SK-N-SH (cell line): ENCODE measurements at regions not wholly inside any gene's neighbourhood (a gene's known extent, or its start where the extent isn't known, plus 50 kb on each side); places are given as distances from the start of the nearest gene placed in this dataset.

Source experiments
- CTCF ChIA-PET: fragments of 300-600, 350-600 bp; formaldehyde crosslinking; extraction: SDS; loops from one replicate; lab custom pipeline; 2021; lab: Yijun Ruan, JAX
- POLR2A ChIA-PET: fragments of 350-600 bp; sonication (Branson Sonifier 250); formaldehyde crosslinking; extraction: SDS; loops from one replicate; lab custom pipeline; 2020; ENCODE audit warnings: antibody characterized with exemption, inconsistent platforms; lab: Yijun Ruan, JAX
- DNase-seq: peaks from one replicate; pipeline ENCODE4 v3.0.0; 2012
- H2AFZ ChIP-seq: fragments of 200-600 bp; sonication (generic); 2 replicates; pipeline ENCODE4 v1.8.1; 2016; ENCODE audit warnings: antibody characterized with exemption, mild to moderate bottlenecking, low read depth
- H3F3A ChIP-seq: fragments of 200-600 bp; sonication (generic); replicated peaks from 2 replicates; pipeline ENCODE3; 2016; ENCODE audit warnings: antibody characterized with exemption, mild to moderate bottlenecking; ENCODE audit not compliant: insufficient read depth
- H3K27ac ChIP-seq, 2 experiments: fragments of 200-500 bp in 1 of 2; fragments of 200-600 bp in 1 of 2; sonication (Bioruptor generic) in 1 of 2; sonication (generic), shearing (Covaris generic) in 1 of 2; 2 replicates each; pipeline versions ENCODE4 v1.5.1 to v1.6.1; 2014 to 2016; ENCODE audit warnings: low read depth in 2 of 2, inconsistent platforms in 1 of 2, low read length in 1 of 2, mild to moderate bottlenecking in 1 of 2, mixed read lengths in 1 of 2
- H3K27me3 ChIP-seq: fragments of 200-600 bp; sonication (generic), shearing (Covaris generic); 2 replicates; pipeline ENCODE4 v1.6.1; 2016; ENCODE audit warnings: mixed run types; ENCODE audit not compliant: insufficient read depth
- H3K36me3 ChIP-seq, 2 experiments: fragments of 200-500 bp in 1 of 2; fragments of 200-600 bp in 1 of 2; sonication (Bioruptor generic) in 1 of 2; sonication (generic) in 1 of 2; replicated peaks in 1 of 2; 2 replicates each; pipeline versions ENCODE3 to v1.5.1; 2014 to 2016; ENCODE audit warnings: low read length in 1 of 2, mild to moderate bottlenecking in 1 of 2; ENCODE audit not compliant: insufficient read depth in 2 of 2, control insufficient read depth in 1 of 2
- H3K4me1 ChIP-seq, 2 experiments: fragments of 200-500 bp in 1 of 2; fragments of 200-600 bp in 1 of 2; sonication (Bioruptor generic) in 1 of 2; sonication (generic), shearing (Covaris generic) in 1 of 2; 2 replicates each; pipeline versions ENCODE4 v1.5.1 to v1.6.1; 2014 to 2016; ENCODE audit warnings: low read depth in 1 of 2, low read length in 1 of 2, mixed run types in 1 of 2; ENCODE audit not compliant: insufficient read depth in 2 of 2, control insufficient read depth in 1 of 2
- H3K4me2 ChIP-seq: fragments of 200-600 bp; sonication (generic), shearing (Covaris generic); 2 replicates; pipeline ENCODE4 v1.6.1; 2017; ENCODE audit warnings: mixed run types
- H3K4me3 ChIP-seq, 2 experiments: fragments of 200-500 bp in 1 of 2; fragments of 200-600 bp in 1 of 2; sonication (Bioruptor generic) in 1 of 2; sonication (generic), shearing (Covaris generic) in 1 of 2; 2 replicates each; pipeline versions ENCODE4 v1.5.1 to v1.8.1; 2014 to 2016; ENCODE audit warnings: low read depth in 2 of 2, inconsistent platforms in 1 of 2, low read length in 1 of 2, mild to moderate bottlenecking in 1 of 2, mixed read lengths in 1 of 2, moderate library complexity in 1 of 2
- H3K79me2 ChIP-seq: fragments of 200-600 bp; sonication (generic); 2 replicates; pipeline ENCODE4 v1.8.1; 2017; ENCODE audit warnings: mild to moderate bottlenecking; ENCODE audit not compliant: insufficient read depth
- H3K9ac ChIP-seq: fragments of 200-600 bp; sonication (generic); 2 replicates; pipeline ENCODE4 v1.6.1; 2017; ENCODE audit warnings: mixed run types
- H3K9me2 ChIP-seq: fragments of 200-600 bp; sonication (generic); 2 replicates; pipeline ENCODE4 v1.6.1; 2017; ENCODE audit warnings: mixed run types
- H3K9me3 ChIP-seq: fragments of 200-600 bp; sonication (generic); 2 replicates; pipeline ENCODE4 v1.6.1; 2017; ENCODE audit warnings: mixed run types, mild to moderate bottlenecking, moderate library complexity
- H4K20me1 ChIP-seq: fragments of 200-600 bp; sonication (generic); 2 replicates; pipeline ENCODE4 v1.6.1; 2017; ENCODE audit warnings: mild to moderate bottlenecking, mixed run types; ENCODE audit not compliant: insufficient read depth
- CHD2 ChIP-seq: fragments of 150-350 bp; IDR thresholded peaks from 2 replicates; pipeline ENCODE4 v1.6.1; 2018; ENCODE audit warnings: low read length; ENCODE audit not compliant: partially characterized antibody
- EZH2phosphoT487 ChIP-seq: fragments of 200-600 bp; sonication (generic); IDR thresholded peaks from 2 replicates; pipeline ENCODE4 v1.6.1; 2017; ENCODE audit warnings: low read depth, mixed run types, mild to moderate bottlenecking, antibody characterized with exemption, moderate library complexity, borderline replicate concordance
- FOXJ3 ChIP-seq: sonication (generic); formaldehyde crosslinking; IDR thresholded peaks from 2 replicates; pipeline ENCODE4 v1.5.1; 2020; ENCODE audit warnings: mild to moderate bottlenecking, missing genetic modification reagents
- GABPA ChIP-seq: IDR thresholded peaks from 2 replicates; pipeline ENCODE4 v1.4.0; 2012; ENCODE audit warnings: low read depth, mild to moderate bottlenecking
- GATA2 ChIP-seq: sonication (generic); formaldehyde crosslinking; IDR thresholded peaks from 2 replicates; pipeline ENCODE4 v1.5.0; 2020; ENCODE audit warnings: mild to moderate bottlenecking, missing genetic modification reagents
- MEF2A ChIP-seq: IDR thresholded peaks from 2 replicates; pipeline ENCODE4 v1.4.0; 2012; ENCODE audit warnings: low read depth, borderline replicate concordance
- MXI1 ChIP-seq: IDR thresholded peaks from 2 replicates; pipeline ENCODE4 v1.6.1; 2012; ENCODE audit warnings: mild to moderate bottlenecking, low read depth, low read length, improper control_type of control experiment
- RFX5 ChIP-seq: IDR thresholded peaks from 2 replicates; pipeline ENCODE4 v1.6.1; 2012; ENCODE audit warnings: mild to moderate bottlenecking, improper control_type of control experiment, low read length
- RXRA ChIP-seq: IDR thresholded peaks from 2 replicates; pipeline ENCODE4 v1.4.0; 2012; ENCODE audit warnings: low read depth, mild to moderate bottlenecking, borderline replicate concordance
- SMC3 ChIP-seq: IDR thresholded peaks from 2 replicates; pipeline ENCODE4 v1.6.1; 2012; ENCODE audit warnings: low read depth, low read length, improper control_type of control experiment
- TAF1 ChIP-seq: IDR thresholded peaks from 2 replicates; pipeline ENCODE4 v1.6.1; 2012; ENCODE audit warnings: low read depth, mild to moderate bottlenecking, low read length, moderate library complexity, borderline replicate concordance
- TEAD4 ChIP-seq: IDR thresholded peaks from 2 replicates; pipeline ENCODE4 v1.4.0; 2012; ENCODE audit warnings: mild to moderate bottlenecking, borderline replicate concordance; ENCODE audit not compliant: insufficient read depth
- whole genome bisulfite sequencing: methylation state at CpG from one replicate; pipeline ENCODE4 v1.1.6; 2017; ENCODE audit warnings: low lambda C conversion rate; 5-methylcytosine and 5-hydroxymethylcytosine counted together
- TF ChIP-seq, protein P1 (sequence below): IDR thresholded peaks from 2 replicates; pipeline ENCODE4 v1.4.0; 2012; ENCODE audit warnings: low read depth
- TF ChIP-seq, protein P2 (sequence below): IDR thresholded peaks from 2 replicates; pipeline ENCODE4 v1.6.1; 2012; ENCODE audit warnings: mild to moderate bottlenecking, low read depth, low read length, moderate library complexity
- TF ChIP-seq, protein P3 (sequence below): IDR thresholded peaks from 2 replicates; pipeline ENCODE4; 2012
- TF ChIP-seq, protein P4 (sequence below): fragments of 150-350 bp; IDR thresholded peaks from 2 replicates; pipeline ENCODE4 v1.6.1; 2016; ENCODE audit warnings: mild to moderate bottlenecking, low read depth, low read length
- TF ChIP-seq, protein P5 (sequence below): IDR thresholded peaks from 2 replicates; pipeline ENCODE4 v1.4.0; 2012; ENCODE audit warnings: low read depth, borderline replicate concordance
- TF ChIP-seq, protein P6 (sequence below): IDR thresholded peaks from 2 replicates; pipeline ENCODE4 v1.4.0; 2012; ENCODE audit warnings: low read depth, borderline replicate concordance

DNA sequence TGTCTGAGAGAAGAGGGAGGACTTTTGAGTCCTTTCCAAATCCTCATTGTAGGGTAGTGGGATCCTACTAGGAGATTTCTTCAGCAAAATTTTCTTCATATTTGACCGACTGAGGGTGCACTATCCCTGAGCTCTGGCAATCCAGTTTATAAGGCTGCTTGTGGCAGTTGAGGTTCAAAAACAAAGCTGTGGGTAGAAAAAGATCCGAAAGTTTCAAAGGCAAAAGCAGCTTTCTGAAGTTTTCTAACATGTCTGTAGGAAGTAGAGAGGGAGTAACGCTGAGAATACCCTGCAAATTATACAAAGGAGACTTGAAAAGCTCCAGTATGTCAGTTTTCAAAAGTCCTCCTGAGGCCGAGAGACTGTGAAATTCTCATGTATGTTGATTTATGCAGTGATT lies 1039.3 kb upstream of the PIK3C3 start:
- CTCF ChIA-PET: interaction anchor here (1.1 to 1.2 kb wide), 2 partner anchors 10 to 11 kb away, joined by 3 to 4 read pairs; no protein-coding TSS in a partner anchor
- H3K27ac ChIP-seq: no peak overlapping the region
- WGBS: 95% methylated on average over 4 of the region's 4 CpGs
- H3K4me1 ChIP-seq: no peaks in the 10 kb centered on the region
- TF ChIP-seq, protein P1, sequence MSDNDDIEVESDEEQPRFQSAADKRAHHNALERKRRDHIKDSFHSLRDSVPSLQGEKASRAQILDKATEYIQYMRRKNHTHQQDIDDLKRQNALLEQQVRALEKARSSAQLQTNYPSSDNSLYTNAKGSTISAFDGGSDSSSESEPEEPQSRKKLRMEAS: no peak
- TF ChIP-seq EZH2phosphoT487 (no peak), MXI1 (no peak), GABPA (no peak), TAF1 (no peak), FOXJ3 (CRISPR knock-in tag) (no peak), RFX5 (no peak), RXRA (no peak), GATA2 (CRISPR knock-in tag) (no peak), CHD2 (no peak), MEF2A (no peak), TEAD4 (no peak), SMC3 (no peak)
- TF ChIP-seq, protein P2, sequence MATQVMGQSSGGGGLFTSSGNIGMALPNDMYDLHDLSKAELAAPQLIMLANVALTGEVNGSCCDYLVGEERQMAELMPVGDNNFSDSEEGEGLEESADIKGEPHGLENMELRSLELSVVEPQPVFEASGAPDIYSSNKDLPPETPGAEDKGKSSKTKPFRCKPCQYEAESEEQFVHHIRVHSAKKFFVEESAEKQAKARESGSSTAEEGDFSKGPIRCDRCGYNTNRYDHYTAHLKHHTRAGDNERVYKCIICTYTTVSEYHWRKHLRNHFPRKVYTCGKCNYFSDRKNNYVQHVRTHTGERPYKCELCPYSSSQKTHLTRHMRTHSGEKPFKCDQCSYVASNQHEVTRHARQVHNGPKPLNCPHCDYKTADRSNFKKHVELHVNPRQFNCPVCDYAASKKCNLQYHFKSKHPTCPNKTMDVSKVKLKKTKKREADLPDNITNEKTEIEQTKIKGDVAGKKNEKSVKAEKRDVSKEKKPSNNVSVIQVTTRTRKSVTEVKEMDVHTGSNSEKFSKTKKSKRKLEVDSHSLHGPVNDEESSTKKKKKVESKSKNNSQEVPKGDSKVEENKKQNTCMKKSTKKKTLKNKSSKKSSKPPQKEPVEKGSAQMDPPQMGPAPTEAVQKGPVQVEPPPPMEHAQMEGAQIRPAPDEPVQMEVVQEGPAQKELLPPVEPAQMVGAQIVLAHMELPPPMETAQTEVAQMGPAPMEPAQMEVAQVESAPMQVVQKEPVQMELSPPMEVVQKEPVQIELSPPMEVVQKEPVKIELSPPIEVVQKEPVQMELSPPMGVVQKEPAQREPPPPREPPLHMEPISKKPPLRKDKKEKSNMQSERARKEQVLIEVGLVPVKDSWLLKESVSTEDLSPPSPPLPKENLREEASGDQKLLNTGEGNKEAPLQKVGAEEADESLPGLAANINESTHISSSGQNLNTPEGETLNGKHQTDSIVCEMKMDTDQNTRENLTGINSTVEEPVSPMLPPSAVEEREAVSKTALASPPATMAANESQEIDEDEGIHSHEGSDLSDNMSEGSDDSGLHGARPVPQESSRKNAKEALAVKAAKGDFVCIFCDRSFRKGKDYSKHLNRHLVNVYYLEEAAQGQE: no peak
- TF ChIP-seq, protein P3, sequence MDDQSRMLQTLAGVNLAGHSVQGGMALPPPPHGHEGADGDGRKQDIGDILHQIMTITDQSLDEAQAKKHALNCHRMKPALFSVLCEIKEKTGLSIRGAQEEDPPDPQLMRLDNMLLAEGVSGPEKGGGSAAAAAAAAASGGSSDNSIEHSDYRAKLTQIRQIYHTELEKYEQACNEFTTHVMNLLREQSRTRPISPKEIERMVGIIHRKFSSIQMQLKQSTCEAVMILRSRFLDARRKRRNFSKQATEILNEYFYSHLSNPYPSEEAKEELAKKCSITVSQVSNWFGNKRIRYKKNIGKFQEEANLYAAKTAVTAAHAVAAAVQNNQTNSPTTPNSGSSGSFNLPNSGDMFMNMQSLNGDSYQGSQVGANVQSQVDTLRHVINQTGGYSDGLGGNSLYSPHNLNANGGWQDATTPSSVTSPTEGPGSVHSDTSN: no peak
- TF ChIP-seq, protein P4, sequence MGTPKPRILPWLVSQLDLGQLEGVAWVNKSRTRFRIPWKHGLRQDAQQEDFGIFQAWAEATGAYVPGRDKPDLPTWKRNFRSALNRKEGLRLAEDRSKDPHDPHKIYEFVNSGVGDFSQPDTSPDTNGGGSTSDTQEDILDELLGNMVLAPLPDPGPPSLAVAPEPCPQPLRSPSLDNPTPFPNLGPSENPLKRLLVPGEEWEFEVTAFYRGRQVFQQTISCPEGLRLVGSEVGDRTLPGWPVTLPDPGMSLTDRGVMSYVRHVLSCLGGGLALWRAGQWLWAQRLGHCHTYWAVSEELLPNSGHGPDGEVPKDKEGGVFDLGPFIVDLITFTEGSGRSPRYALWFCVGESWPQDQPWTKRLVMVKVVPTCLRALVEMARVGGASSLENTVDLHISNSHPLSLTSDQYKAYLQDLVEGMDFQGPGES: no peak
- TF ChIP-seq, protein P5, sequence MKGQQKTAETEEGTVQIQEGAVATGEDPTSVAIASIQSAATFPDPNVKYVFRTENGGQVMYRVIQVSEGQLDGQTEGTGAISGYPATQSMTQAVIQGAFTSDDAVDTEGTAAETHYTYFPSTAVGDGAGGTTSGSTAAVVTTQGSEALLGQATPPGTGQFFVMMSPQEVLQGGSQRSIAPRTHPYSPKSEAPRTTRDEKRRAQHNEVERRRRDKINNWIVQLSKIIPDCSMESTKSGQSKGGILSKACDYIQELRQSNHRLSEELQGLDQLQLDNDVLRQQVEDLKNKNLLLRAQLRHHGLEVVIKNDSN: no peak
- TF ChIP-seq, protein P6, sequence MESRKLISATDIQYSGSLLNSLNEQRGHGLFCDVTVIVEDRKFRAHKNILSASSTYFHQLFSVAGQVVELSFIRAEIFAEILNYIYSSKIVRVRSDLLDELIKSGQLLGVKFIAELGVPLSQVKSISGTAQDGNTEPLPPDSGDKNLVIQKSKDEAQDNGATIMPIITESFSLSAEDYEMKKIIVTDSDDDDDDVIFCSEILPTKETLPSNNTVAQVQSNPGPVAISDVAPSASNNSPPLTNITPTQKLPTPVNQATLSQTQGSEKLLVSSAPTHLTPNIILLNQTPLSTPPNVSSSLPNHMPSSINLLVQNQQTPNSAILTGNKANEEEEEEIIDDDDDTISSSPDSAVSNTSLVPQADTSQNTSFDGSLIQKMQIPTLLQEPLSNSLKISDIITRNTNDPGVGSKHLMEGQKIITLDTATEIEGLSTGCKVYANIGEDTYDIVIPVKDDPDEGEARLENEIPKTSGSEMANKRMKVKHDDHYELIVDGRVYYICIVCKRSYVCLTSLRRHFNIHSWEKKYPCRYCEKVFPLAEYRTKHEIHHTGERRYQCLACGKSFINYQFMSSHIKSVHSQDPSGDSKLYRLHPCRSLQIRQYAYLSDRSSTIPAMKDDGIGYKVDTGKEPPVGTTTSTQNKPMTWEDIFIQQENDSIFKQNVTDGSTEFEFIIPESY: no peak
- H3K9me2 ChIP-seq: no peaks in the 10 kb centered on the region
- H3K9me3 ChIP-seq: no peaks in the 10 kb centered on the region
- H3K9ac ChIP-seq: no peak overlapping the region
- POLR2A ChIA-PET: no interaction called here
- DNase-seq: no peak
- no peaks in the 10 kb centered on the region for H3K79me2 ChIP-seq
- H3K27me3 ChIP-seq: no peaks in the 10 kb centered on the region
- no peak overlapping the region for H3K4me3 ChIP-seq
- no peak overlapping the region for H3K4me2 ChIP-seq
- peaks cover 9% of the 10 kb centered on the region for H3F3A ChIP-seq
- no peak overlapping the region for H2AFZ ChIP-seq
- H4K20me1 ChIP-seq: no peaks in the 10 kb centered on the region
- H3K36me3 ChIP-seq: no peaks in the 10 kb centered on the region
